ENCODE measurements at regions not wholly inside any gene's neighbourhood (a gene's known extent, or its start where the extent isn't known, plus 50 kb on each side); places are given as distances from the start of the nearest gene placed in this dataset.

DNA sequence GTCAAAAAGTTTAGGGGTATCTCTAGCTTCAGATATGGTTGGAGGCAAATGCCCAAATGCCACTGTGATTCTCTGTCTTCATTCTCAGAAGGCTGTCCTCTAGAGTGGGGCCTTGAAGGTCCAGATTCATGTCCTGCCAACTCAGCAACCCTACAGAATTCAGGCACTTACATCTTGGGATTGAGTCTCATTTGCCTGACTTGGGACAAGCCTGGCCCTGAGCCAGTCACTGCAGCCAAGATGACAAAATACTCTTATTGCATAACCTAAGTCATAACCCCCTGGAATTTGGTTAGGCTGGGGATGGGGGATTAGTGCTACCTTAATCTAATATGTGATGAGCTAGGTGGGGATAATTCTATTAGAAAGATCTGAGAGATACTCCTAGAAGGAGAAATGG, 100.5 kb downstream of the AREG start:
- no peaks in the 10 kb centered on the region for H3K9me3 ChIP-seq
- no peak for ATAC-seq
- intact Hi-C loops (cut with DNase I; ENCODE audit: low total_unique reads) (no loop called here), in situ Hi-C loops (cut with MboI; ENCODE audit: low sequenced_read_pairs in 4 of 4) (loop anchor here in 1 of 4 donors (25.0 kb wide), 1 partner anchor 358 kb away; no protein-coding TSS in a partner anchor)
- H3K36me3 ChIP-seq = no peaks in the 10 kb centered on the region
- no peak for TF ChIP-seq POLR2A (IDR thresholded peaks at IDR 0.05)
- TF ChIP-seq, protein P1, sequence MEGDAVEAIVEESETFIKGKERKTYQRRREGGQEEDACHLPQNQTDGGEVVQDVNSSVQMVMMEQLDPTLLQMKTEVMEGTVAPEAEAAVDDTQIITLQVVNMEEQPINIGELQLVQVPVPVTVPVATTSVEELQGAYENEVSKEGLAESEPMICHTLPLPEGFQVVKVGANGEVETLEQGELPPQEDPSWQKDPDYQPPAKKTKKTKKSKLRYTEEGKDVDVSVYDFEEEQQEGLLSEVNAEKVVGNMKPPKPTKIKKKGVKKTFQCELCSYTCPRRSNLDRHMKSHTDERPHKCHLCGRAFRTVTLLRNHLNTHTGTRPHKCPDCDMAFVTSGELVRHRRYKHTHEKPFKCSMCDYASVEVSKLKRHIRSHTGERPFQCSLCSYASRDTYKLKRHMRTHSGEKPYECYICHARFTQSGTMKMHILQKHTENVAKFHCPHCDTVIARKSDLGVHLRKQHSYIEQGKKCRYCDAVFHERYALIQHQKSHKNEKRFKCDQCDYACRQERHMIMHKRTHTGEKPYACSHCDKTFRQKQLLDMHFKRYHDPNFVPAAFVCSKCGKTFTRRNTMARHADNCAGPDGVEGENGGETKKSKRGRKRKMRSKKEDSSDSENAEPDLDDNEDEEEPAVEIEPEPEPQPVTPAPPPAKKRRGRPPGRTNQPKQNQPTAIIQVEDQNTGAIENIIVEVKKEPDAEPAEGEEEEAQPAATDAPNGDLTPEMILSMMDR (IDR thresholded peaks at IDR 0.05 in 4 of 5, conservative IDR thresholded peaks at IDR 0.05 in 1 of 5) = no peak
- no peak overlapping the region for H3K27ac ChIP-seq
- no peak overlapping the region for H3K4me3 ChIP-seq
- no peak for DNase-seq
- H3K27me3 ChIP-seq = no peaks in the 10 kb centered on the region
- H3K4me1 ChIP-seq = no peaks in the 10 kb centered on the region

DNA sequence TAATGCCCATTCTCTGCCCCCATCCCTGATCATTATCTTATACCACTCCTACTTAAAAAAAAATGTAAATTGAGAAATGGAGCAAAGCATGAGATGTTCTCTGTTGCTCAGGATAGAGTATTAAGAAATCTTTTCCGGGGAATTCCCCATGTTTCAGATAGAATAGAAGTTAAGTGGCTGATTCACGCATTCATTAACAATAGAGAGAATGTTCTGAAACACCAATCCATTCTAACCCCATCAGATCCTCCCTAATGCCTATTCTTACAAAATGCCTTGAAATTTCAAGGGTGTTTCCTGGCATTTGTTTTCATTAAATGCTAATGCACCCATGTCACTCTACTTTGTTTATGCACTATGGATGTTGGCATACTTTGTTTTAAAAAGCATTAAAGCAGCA, 101.1 kb downstream of the AREG start:
- in situ Hi-C loops (cut with MboI; ENCODE audit: low sequenced_read_pairs in 4 of 4) = loop anchor here in 1 of 4 donors (25.0 kb wide), 1 partner anchor 359 kb away; no protein-coding TSS in a partner anchor
- no peak overlapping the region for H3K27ac ChIP-seq
- intact Hi-C loops (cut with DNase I; ENCODE audit: low total_unique reads) = no loop called here
- H3K9me3 ChIP-seq = no peaks in the 10 kb centered on the region
- H3K27me3 ChIP-seq = no peaks in the 10 kb centered on the region
- no peaks in the 10 kb centered on the region for H3K36me3 ChIP-seq
- DNase-seq (no peak), ATAC-seq (no peak)
- no peak overlapping the region for H3K4me3 ChIP-seq
- no peak for TF ChIP-seq POLR2A (IDR thresholded peaks at IDR 0.05)
- TF ChIP-seq, protein P1 (IDR thresholded peaks at IDR 0.05 in 4 of 5, conservative IDR thresholded peaks at IDR 0.05 in 1 of 5) = no peak
- H3K4me1 ChIP-seq = no peaks in the 10 kb centered on the region

DNA sequence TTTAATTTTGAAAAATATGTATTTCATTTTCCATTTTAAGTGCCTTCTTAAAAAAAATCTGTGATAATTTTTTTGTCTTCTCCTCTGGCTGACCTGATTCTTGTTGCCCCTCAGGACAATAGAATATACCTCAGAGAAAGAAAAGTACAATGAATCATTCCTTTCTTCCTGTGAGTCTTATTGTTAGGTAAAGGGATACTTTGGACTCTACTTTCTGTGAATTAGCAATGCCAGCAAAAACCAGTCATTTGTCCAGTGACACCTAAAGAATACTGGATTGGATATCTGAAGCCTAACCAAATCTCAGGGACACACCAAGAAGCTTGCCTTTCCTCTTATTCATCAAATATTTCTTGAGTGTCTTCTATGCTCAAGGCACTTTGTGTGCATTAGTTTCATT, 102.1 kb downstream of the AREG start:
- in situ Hi-C loops (cut with MboI; ENCODE audit: low sequenced_read_pairs in 4 of 4) (loop anchor here in 1 of 4 donors (25.0 kb wide), 1 partner anchor 360 kb away; no protein-coding TSS in a partner anchor), intact Hi-C loops (cut with DNase I; ENCODE audit: low total_unique reads) (no loop called here)
- DNase-seq = no peak
- Histone ChIP-seq H3K27me3 (no peaks in the 10 kb centered on the region), H3K27ac (no peak overlapping the region), H3K4me3 (no peak overlapping the region), H3K9me3 (no peaks in the 10 kb centered on the region), H3K4me1 (no peaks in the 10 kb centered on the region), H3K36me3 (no peaks in the 10 kb centered on the region)
- ATAC-seq = no peak
- TF ChIP-seq POLR2A (IDR thresholded peaks at IDR 0.05) = no peak
- TF ChIP-seq, protein P1 (IDR thresholded peaks at IDR 0.05 in 4 of 5, conservative IDR thresholded peaks at IDR 0.05 in 1 of 5) = no peak

DNA sequence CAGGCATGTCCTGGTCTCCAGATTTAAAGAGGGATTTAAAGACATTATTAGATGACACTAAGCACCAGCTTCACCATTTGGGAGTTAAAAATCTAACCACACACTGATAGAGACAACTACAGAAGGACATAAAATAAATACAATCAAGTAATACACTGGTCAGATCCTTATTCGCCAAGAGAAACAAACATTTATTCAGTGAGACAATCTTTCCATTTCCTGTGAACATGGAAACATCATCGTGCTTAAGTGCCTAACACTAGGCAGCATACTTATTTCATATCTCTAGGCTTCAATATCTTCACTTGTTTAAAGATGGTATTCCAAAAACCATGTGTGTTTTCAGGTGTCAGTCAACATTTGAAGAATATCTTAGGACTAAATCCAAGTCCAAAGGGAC, 103.6 kb downstream of the AREG start:
- Histone ChIP-seq H3K36me3 (no peaks in the 10 kb centered on the region), H3K4me3 (no peak overlapping the region), H3K27ac (no peak overlapping the region), H3K9me3 (no peaks in the 10 kb centered on the region), H3K27me3 (no peaks in the 10 kb centered on the region), H3K4me1 (no peaks in the 10 kb centered on the region)
- in situ Hi-C loops (cut with MboI; ENCODE audit: low sequenced_read_pairs in 4 of 4) (loop anchor here in 1 of 4 donors (25.0 kb wide), 1 partner anchor 361 kb away; no protein-coding TSS in a partner anchor), intact Hi-C loops (cut with DNase I; ENCODE audit: low total_unique reads) (no loop called here)
- no peak for TF ChIP-seq POLR2A (IDR thresholded peaks at IDR 0.05)
- TF ChIP-seq, protein P1 (IDR thresholded peaks at IDR 0.05 in 4 of 5, conservative IDR thresholded peaks at IDR 0.05 in 1 of 5) = no peak
- ATAC-seq (no peak), DNase-seq (no peak)

DNA sequence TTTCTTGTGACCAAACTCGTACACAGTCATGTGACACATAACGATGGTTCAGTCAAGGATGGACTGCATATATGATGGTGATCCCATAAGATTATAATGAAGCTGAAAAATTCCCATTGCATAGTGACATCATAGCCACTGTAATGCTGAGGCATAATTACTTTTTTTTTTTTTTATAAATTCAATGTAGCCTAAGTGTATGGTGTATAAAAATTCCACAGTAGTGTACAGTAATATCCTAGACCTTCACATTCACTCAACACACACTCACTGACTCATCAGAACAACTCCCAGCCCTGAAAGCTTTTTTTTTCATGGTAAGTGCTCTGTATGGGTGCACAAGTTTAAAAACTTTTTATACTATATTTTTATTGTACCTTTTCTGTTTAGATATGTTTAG, 105.0 kb downstream of the AREG start:
- intact Hi-C loops (cut with DNase I; ENCODE audit: low total_unique reads) = no loop called here
- no peaks in the 10 kb centered on the region for H3K9me3 ChIP-seq
- H3K27me3 ChIP-seq = no peaks in the 10 kb centered on the region
- TF ChIP-seq POLR2A (IDR thresholded peaks at IDR 0.05) = no peak
- TF ChIP-seq, protein P1 (IDR thresholded peaks at IDR 0.05 in 4 of 5, conservative IDR thresholded peaks at IDR 0.05 in 1 of 5) = no peak
- no peak overlapping the region for H3K4me3 ChIP-seq
- no peak for DNase-seq
- H3K4me1 ChIP-seq = no peaks in the 10 kb centered on the region
- H3K36me3 ChIP-seq = no peaks in the 10 kb centered on the region
- H3K27ac ChIP-seq = no peak overlapping the region
- in situ Hi-C loops (cut with MboI; ENCODE audit: low sequenced_read_pairs in 4 of 4) = loop anchor here in 1 of 4 donors (25.0 kb wide), 1 partner anchor 363 kb away; no protein-coding TSS in a partner anchor
- no peak for ATAC-seq
